ENCODE measurements at regions not wholly inside any gene's neighbourhood (a gene's known extent, or its start where the extent isn't known, plus 50 kb on each side); places are given as distances from the start of the nearest gene placed in this dataset.

DNA sequence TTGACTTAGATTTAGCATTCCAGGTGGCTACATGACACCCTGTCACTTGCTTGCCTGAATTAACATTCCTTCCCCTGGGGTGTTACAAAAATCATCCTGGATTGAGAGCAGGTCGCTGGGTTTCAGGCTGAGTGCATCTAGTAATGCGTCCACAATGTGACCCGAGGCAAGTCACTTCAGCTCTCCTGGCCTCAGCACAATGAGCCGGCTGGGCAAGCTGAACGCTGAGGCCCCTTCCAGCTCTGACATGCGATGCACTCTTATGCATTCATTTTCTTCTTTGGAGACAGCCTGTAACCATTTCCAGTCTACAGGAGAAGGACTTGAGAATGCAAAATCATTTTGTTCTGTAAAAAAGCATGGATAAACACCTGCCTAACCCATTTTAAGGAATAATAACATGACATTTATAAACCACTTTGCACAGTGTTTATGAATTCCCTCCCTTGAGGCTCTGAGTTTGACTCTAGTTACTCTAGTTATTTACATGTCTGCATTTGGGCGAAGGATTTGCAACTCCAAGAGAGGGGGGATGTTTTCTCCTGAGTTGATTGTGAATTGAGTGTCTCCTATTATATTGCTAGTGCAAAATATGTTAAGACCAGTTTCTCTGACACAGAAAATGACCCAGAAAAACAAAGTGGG is 63.0 kb upstream of the CPO start (continued):
- no peak for TF ChIP-seq JUND (IDR thresholded peaks at IDR 0.05; ENCODE audit: low read length)
